Astrocyte (in vitro differentiated cells and primary cell): ENCODE measurements at regions not wholly inside any gene's neighbourhood (a gene's known extent, or its start where the extent isn't known, plus 50 kb on each side); places are given as distances from the start of the nearest gene placed in this dataset.

ENCODE experiments used
- DNase-seq: peaks from one replicate; pipeline ENCODE4 v3.0.0-alpha.2; 2010; ENCODE audit warnings: low read depth
- FAIRE-seq: peaks from 2 replicates; lab custom pipeline; 2011; peaks lifted over from hg19 to GRCh38; lab: Jason Lieb, UNC
- H2AFZ ChIP-seq: 2 replicates; pipeline ENCODE4 v1.6.0; 2012; ENCODE audit warnings: low read depth, low read length, inconsistent platforms
- H3K27ac ChIP-seq: 2 replicates; pipeline ENCODE4 v1.5.1; 2011; ENCODE audit warnings: low read depth, low read length, inconsistent platforms
- H3K27me3 ChIP-seq: 2 replicates; pipeline ENCODE4 v1.6.0; 2011; ENCODE audit warnings: low read length, inconsistent platforms; ENCODE audit not compliant: insufficient read depth
- H3K36me3 ChIP-seq: 2 replicates; pipeline ENCODE4 v1.5.1; 2011; ENCODE audit warnings: low read length, inconsistent platforms; ENCODE audit not compliant: insufficient read depth
- H3K4me1 ChIP-seq: 2 replicates; pipeline ENCODE4 v1.5.1; 2011; ENCODE audit warnings: low read length, inconsistent platforms; ENCODE audit not compliant: insufficient read depth
- H3K4me2 ChIP-seq: 2 replicates; pipeline ENCODE4 v1.6.0; 2012; ENCODE audit warnings: low read length, inconsistent platforms
- H3K4me3 ChIP-seq: 2 replicates; pipeline ENCODE4 v1.5.1; 2011; ENCODE audit warnings: low read depth, mild to moderate bottlenecking, low read length, inconsistent platforms; ENCODE audit not compliant: insufficient read depth
- H3K79me2 ChIP-seq: 2 replicates; pipeline ENCODE4 v1.6.0; 2012; ENCODE audit warnings: mild to moderate bottlenecking, low read length, inconsistent platforms; ENCODE audit not compliant: insufficient read depth
- H3K9ac ChIP-seq: 2 replicates; pipeline ENCODE4 v1.6.0; 2012; ENCODE audit warnings: mild to moderate bottlenecking, low read length, inconsistent platforms
- H3K9me3 ChIP-seq: 2 replicates; pipeline ENCODE4 v1.5.1; 2012; ENCODE audit warnings: low read depth, mild to moderate bottlenecking, low read length, inconsistent platforms; ENCODE audit not compliant: insufficient read depth
- H4K20me1 ChIP-seq: 2 replicates; pipeline ENCODE4 v1.6.0; 2012; ENCODE audit warnings: low read length, inconsistent platforms; ENCODE audit not compliant: insufficient read depth
- H3K27ac Mint-ChIP-seq: one replicate; pipeline ENCODE4 v1.8.0; 2021; ENCODE audit warnings: mild to moderate bottlenecking, mixed read lengths; ENCODE audit not compliant: unreplicated experiment
- H3K27me3 Mint-ChIP-seq: one replicate; pipeline ENCODE4 v1.8.0; 2021; ENCODE audit warnings: low read depth, mixed read lengths; ENCODE audit not compliant: unreplicated experiment
- H3K36me3 Mint-ChIP-seq: one replicate; pipeline ENCODE4 v1.8.0; 2021; ENCODE audit warnings: low read depth, mixed read lengths; ENCODE audit not compliant: unreplicated experiment
- H3K4me1 Mint-ChIP-seq: one replicate; pipeline ENCODE4 v1.8.0; 2021; ENCODE audit warnings: low read depth, mixed read lengths; ENCODE audit not compliant: unreplicated experiment
- H3K4me3 Mint-ChIP-seq: one replicate; pipeline ENCODE4 v1.8.0; 2021; ENCODE audit warnings: mild to moderate bottlenecking, moderate library complexity, mixed read lengths; ENCODE audit not compliant: unreplicated experiment
- H3K9me3 Mint-ChIP-seq: one replicate; pipeline ENCODE4 v1.8.0; 2021; ENCODE audit warnings: mild to moderate bottlenecking, mixed read lengths; ENCODE audit not compliant: unreplicated experiment
- CTCF ChIP-seq: IDR thresholded peaks from 2 replicates; pipeline ENCODE4 v1.5.1; 2011; ENCODE audit warnings: low read depth, mild to moderate bottlenecking, inconsistent platforms, low read length, moderate library complexity; ENCODE audit not compliant: insufficient read depth
- EZH2 ChIP-seq: IDR thresholded peaks from 2 replicates; pipeline ENCODE4 v1.6.1; 2012; ENCODE audit warnings: mild to moderate bottlenecking, low read length, inconsistent platforms; ENCODE audit not compliant: insufficient read depth

GRCh38 chr10:125340903-125341302 is 180.5 kb upstream of the CTBP2 start:
- FAIRE-seq = no peak
- Histone ChIP-seq H3K27ac (no peak overlapping the region), H3K79me2 (no peaks in the 10 kb centered on the region), H3K9me3 (no peaks in the 10 kb centered on the region), H3K4me1 (no peaks in the 10 kb centered on the region), H2AFZ (no peak overlapping the region), H3K9ac (no peak overlapping the region), H3K36me3 (no peaks in the 10 kb centered on the region), H3K4me3 (no peak overlapping the region), H3K4me2 (no peak overlapping the region), H4K20me1 (no peaks in the 10 kb centered on the region), H3K27me3 (no peaks in the 10 kb centered on the region)
- no peak overlapping the region for H3K4me3 Mint-ChIP-seq
- H3K27me3 Mint-ChIP-seq = peaks cover 4% of the 10 kb centered on the region
- no peak overlapping the region for H3K27ac Mint-ChIP-seq
- peaks cover 2% of the 10 kb centered on the region for H3K9me3 Mint-ChIP-seq
- peak; percentile 0 for DNase-seq
- no peaks in the 10 kb centered on the region for H3K4me1 Mint-ChIP-seq
- TF ChIP-seq CTCF (no peak), EZH2 (no peak)
- no peaks in the 10 kb centered on the region for H3K36me3 Mint-ChIP-seq

- Histone ChIP-seq H3K79me2 (no peaks in the 10 kb centered on the region), H3K4me3 (no peak overlapping the region), H3K4me1 (no peaks in the 10 kb centered on the region), H4K20me1 (no peaks in the 10 kb centered on the region), H3K36me3 (no peaks in the 10 kb centered on the region), H3K27ac (no peak overlapping the region), H2AFZ (no peak overlapping the region), H3K4me2 (no peak overlapping the region), H3K27me3 (no peaks in the 10 kb centered on the region), H3K9ac (no peak overlapping the region), H3K9me3 (no peaks in the 10 kb centered on the region)
- Mint-ChIP-seq H3K4me1 (no peaks in the 10 kb centered on the region), H3K4me3 (no peak overlapping the region), H3K27ac (no peak overlapping the region), H3K9me3 (peaks cover 2% of the 10 kb centered on the region), H3K27me3 (peaks cover 2% of the 10 kb centered on the region), H3K36me3 (no peaks in the 10 kb centered on the region)
- DNase-seq = no peak
- TF ChIP-seq CTCF = no peak
- TF ChIP-seq EZH2 = no peak
- no peak for FAIRE-seq
These were observed 177.1 kb upstream of the CTBP2 start for GRCh38 chr10:125337510-125337909.

- Histone ChIP-seq H3K79me2 (no peaks in the 10 kb centered on the region), H3K27me3 (no peaks in the 10 kb centered on the region), H3K4me1 (no peaks in the 10 kb centered on the region), H4K20me1 (no peaks in the 10 kb centered on the region), H3K4me2 (no peak overlapping the region), H3K9me3 (no peaks in the 10 kb centered on the region), H3K9ac (no peak overlapping the region), H3K27ac (no peak overlapping the region), H3K36me3 (no peaks in the 10 kb centered on the region), H2AFZ (no peak overlapping the region), H3K4me3 (no peak overlapping the region)
- TF ChIP-seq CTCF (no peak), EZH2 (no peak)
- DNase-seq (no peak), FAIRE-seq (no peak)
- Mint-ChIP-seq H3K27ac (no peak overlapping the region), H3K9me3 (peaks cover 5% of the 10 kb centered on the region), H3K36me3 (no peaks in the 10 kb centered on the region), H3K4me1 (no peaks in the 10 kb centered on the region), H3K4me3 (no peak overlapping the region), H3K27me3 (peaks cover 2% of the 10 kb centered on the region)
These were observed 174.2 kb upstream of the CTBP2 start for GRCh38 chr10:125334545-125334944.
